Hepatocyte (in vitro differentiated cells): ENCODE measurements at regions not wholly inside any gene's neighbourhood (a gene's known extent, or its start where the extent isn't known, plus 50 kb on each side); places are given as distances from the start of the nearest gene placed in this dataset.

Source experiments
- DNase-seq: peaks from one replicate; pipeline ENCODE4 v3.0.0-alpha.2; 2016; ENCODE audit warnings: low spot score
- H2AFZ ChIP-seq: fragments of 200-600 bp; sonication (generic); 2 replicates; pipeline ENCODE4 v1.6.0; 2016; ENCODE audit warnings: antibody characterized with exemption, mild to moderate bottlenecking
- H3K27ac ChIP-seq: fragments of 200-600 bp; sonication (generic); 2 replicates; pipeline ENCODE4 v1.5.1; 2016; ENCODE audit warnings: mild to moderate bottlenecking
- H3K27me3 ChIP-seq: fragments of 200-600 bp; sonication (generic); 2 replicates; pipeline ENCODE4 v1.6.1; 2016
- H3K36me3 ChIP-seq: fragments of 200-600 bp; sonication (generic); replicated peaks from 2 replicates; pipeline ENCODE4 v1.5.1; 2016; ENCODE audit warnings: low read depth; ENCODE audit not compliant: insufficient read depth
- H3K4me1 ChIP-seq: fragments of 200-600 bp; sonication (generic); 2 replicates; pipeline ENCODE4 v1.5.1; 2016; ENCODE audit warnings: mild to moderate bottlenecking, moderate library complexity; ENCODE audit not compliant: insufficient read depth
- H3K4me2 ChIP-seq: fragments of 200-600 bp; sonication (generic); 2 replicates; pipeline ENCODE4 v1.6.0; 2016
- H3K4me3 ChIP-seq: fragments of 200-600 bp; sonication (generic); 2 replicates; pipeline ENCODE4 v1.5.1; 2016; ENCODE audit warnings: mild to moderate bottlenecking
- H3K79me2 ChIP-seq: fragments of 200-600 bp; sonication (generic); 2 replicates; pipeline ENCODE4 v1.6.0; 2017; ENCODE audit warnings: mild to moderate bottlenecking
- H3K9me2 ChIP-seq: fragments of 200-600 bp; sonication (generic); replicated peaks from 2 replicates; pipeline ENCODE4 v1.6.0; 2017; ENCODE audit warnings: mild to moderate bottlenecking; ENCODE audit not compliant: insufficient read depth
- H3K9me3 ChIP-seq: fragments of 200-600 bp; sonication (generic); 2 replicates; pipeline ENCODE4 v1.5.1; 2016; ENCODE audit warnings: low read depth, mild to moderate bottlenecking
- H4K20me1 ChIP-seq: fragments of 200-600 bp; sonication (generic); 2 replicates; pipeline ENCODE4 v1.6.0; 2016; ENCODE audit warnings: mild to moderate bottlenecking; ENCODE audit not compliant: insufficient read depth, poor library complexity, severe bottlenecking
- CTCF ChIP-seq: fragments of 200-600 bp; sonication (generic); IDR thresholded peaks from 2 replicates; pipeline ENCODE4 v1.5.1; 2016; ENCODE audit warnings: antibody characterized with exemption, mild to moderate bottlenecking; ENCODE audit not compliant: poor library complexity
- EZH2 ChIP-seq: fragments of 200-600 bp; sonication (generic); IDR thresholded peaks from 2 replicates; pipeline ENCODE4 v1.6.1; 2016; ENCODE audit warnings: antibody characterized with exemption, mild to moderate bottlenecking, borderline replicate concordance
- EZH2phosphoT487 ChIP-seq: fragments of 200-600 bp; sonication (generic); IDR thresholded peaks from one replicate; pipeline ENCODE4 v1.6.1; 2018; ENCODE audit warnings: antibody characterized with exemption, mild to moderate bottlenecking, low read depth, moderate library complexity; ENCODE audit not compliant: unreplicated experiment, severe bottlenecking
- WGBS: methylation state at CpG from one replicate; pipeline ENCODE4 v1.1.6; 2016; ENCODE audit warnings: low lambda C conversion rate; ENCODE audit errors: missing lambda C conversion rate; 5-methylcytosine and 5-hydroxymethylcytosine counted together

- H4K20me1 ChIP-seq = no peaks in the 10 kb centered on the region
- H2AFZ ChIP-seq = no peak overlapping the region
- no peak overlapping the region for H3K27ac ChIP-seq
- no peaks in the 10 kb centered on the region for H3K27me3 ChIP-seq
- no peak for TF ChIP-seq CTCF
- no peak for TF ChIP-seq EZH2phosphoT487
- no peak for TF ChIP-seq EZH2
- H3K9me3 ChIP-seq = no peaks in the 10 kb centered on the region
- H3K79me2 ChIP-seq = no peaks in the 10 kb centered on the region
- DNase-seq = no peak
- H3K4me1 ChIP-seq = peaks cover 6% of the 10 kb centered on the region
- no peaks in the 10 kb centered on the region for H3K36me3 ChIP-seq
- no peak overlapping the region for H3K4me3 ChIP-seq
- no peaks in the 10 kb centered on the region for H3K9me2 ChIP-seq
- peak overlapping the region; percentile 6 for H3K4me2 ChIP-seq
These were observed 469.3 kb upstream of the MAN1A1 start for GRCh38 chr6:119818876-119819275.

GRCh38 chr6:119814609-119815400, 465.2 kb upstream of the MAN1A1 start:
- Histone ChIP-seq H4K20me1 (no peaks in the 10 kb centered on the region), H3K4me2 (no peak overlapping the region), H3K36me3 (no peaks in the 10 kb centered on the region), H3K27ac (no peak overlapping the region), H3K4me1 (peaks cover 6% of the 10 kb centered on the region), H3K9me3 (no peaks in the 10 kb centered on the region), H3K79me2 (no peaks in the 10 kb centered on the region), H2AFZ (no peak overlapping the region), H3K27me3 (no peaks in the 10 kb centered on the region), H3K4me3 (no peak overlapping the region), H3K9me2 (no peaks in the 10 kb centered on the region)
- DNase-seq = no peak
- TF ChIP-seq EZH2 = no peak
- 73% methylated on average over 9 of the region's 9 CpGs for WGBS

- H3K9me3 ChIP-seq = no peaks in the 10 kb centered on the region
- no peak for DNase-seq
- H3K27me3 ChIP-seq = no peaks in the 10 kb centered on the region
- TF ChIP-seq CTCF (no peak), EZH2 (no peak)
- H3K4me3 ChIP-seq = no peak overlapping the region
- no peak overlapping the region for H3K27ac ChIP-seq
- WGBS = 63% methylated on average over 3 of the region's 3 CpGs
- H3K79me2 ChIP-seq = no peaks in the 10 kb centered on the region
- no peaks in the 10 kb centered on the region for H4K20me1 ChIP-seq
- no peaks in the 10 kb centered on the region for H3K36me3 ChIP-seq
- no peaks in the 10 kb centered on the region for H3K4me1 ChIP-seq
- no peaks in the 10 kb centered on the region for H3K9me2 ChIP-seq
- no peak overlapping the region for H2AFZ ChIP-seq
- H3K4me2 ChIP-seq = no peak overlapping the region
These were observed 452.9 kb upstream of the MAN1A1 start for GRCh38 chr6:119802464-119802863.

- no peak overlapping the region for H3K4me3 ChIP-seq
- no peaks in the 10 kb centered on the region for H3K9me2 ChIP-seq
- H3K27ac ChIP-seq = peak overlapping the region; percentile 3
- H3K4me2 ChIP-seq = no peak overlapping the region
- H3K9me3 ChIP-seq = no peaks in the 10 kb centered on the region
- H2AFZ ChIP-seq = no peak overlapping the region
- TF ChIP-seq EZH2phosphoT487 (no peak), CTCF (no peak), EZH2 (no peak)
- 53% methylated on average over 4 of the region's 4 CpGs for WGBS
- no peaks in the 10 kb centered on the region for H3K79me2 ChIP-seq
- DNase-seq = peak; percentile 19
- H3K36me3 ChIP-seq = no peaks in the 10 kb centered on the region
- H3K4me1 ChIP-seq = no peaks in the 10 kb centered on the region
- no peaks in the 10 kb centered on the region for H3K27me3 ChIP-seq
- H4K20me1 ChIP-seq = no peaks in the 10 kb centered on the region
These were observed 451.5 kb upstream of the MAN1A1 start for GRCh38 chr6:119801056-119801455.
